ENCODE measurements at regions not wholly inside any gene's neighbourhood (a gene's known extent, or its start where the extent isn't known, plus 50 kb on each side); places are given as distances from the start of the nearest gene placed in this dataset.

GRCh38 chr9:89749500-89750116, 144.8 kb downstream of the GADD45G start:
- DNase-seq, result no peak

- DNase-seq, result no peak
Observed at GRCh38 chr9:89750117-89750791, 145.4 kb downstream of the GADD45G start.

- no peak for DNase-seq
Observed at GRCh38 chr9:89751079-89751825, 146.4 kb downstream of the GADD45G start.

DNA sequence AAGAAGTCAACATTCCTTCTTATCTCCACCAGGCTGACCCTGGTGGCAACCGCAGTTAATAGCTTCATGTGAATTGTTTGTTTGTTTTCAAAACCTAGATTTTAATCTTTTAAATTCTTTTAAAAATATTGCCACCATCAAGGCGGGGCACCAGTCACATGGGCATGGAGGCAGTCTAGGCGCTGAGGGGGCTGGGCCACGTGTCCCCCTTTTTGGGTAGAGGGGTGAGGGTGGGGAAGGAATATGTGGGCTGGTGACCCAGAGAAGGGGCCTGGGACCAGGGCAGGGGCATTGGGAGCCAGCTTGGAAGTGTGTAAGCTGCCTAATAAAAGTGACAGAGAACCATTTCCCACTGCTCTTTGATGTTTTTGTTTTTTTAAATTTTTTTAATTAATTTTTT, 147.3 kb downstream of the GADD45G start:
- DNase-seq, result no peak

DNA sequence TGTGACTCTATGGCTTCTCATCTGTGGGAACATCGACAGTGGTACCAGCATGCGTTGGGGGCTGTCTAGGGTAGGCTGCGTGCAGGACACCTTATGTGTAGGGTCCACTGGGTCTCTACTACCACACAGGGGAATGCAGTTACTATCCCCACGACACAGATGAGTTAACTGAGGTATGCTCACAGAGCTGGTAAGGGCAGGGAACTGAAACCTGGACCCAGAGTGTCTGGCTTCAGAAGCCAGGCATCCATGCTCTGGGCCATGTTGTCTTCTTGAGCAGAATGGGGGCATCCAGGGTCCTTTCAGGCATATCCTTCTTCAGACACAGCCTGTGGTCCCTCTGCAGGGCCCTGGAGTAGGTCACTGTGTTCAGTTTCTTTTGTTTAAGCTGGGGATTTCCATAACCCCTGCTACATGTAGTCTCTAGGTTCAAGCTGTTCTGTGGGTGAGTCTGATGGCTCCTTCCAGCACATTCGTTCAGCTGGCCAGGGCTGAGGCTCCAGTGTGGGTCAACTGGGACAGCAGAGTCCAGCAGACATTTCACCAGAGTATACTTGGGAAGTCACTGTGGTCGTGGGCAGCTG, 148.8 kb downstream of the GADD45G start:
- DNase-seq, result no peak

DNA sequence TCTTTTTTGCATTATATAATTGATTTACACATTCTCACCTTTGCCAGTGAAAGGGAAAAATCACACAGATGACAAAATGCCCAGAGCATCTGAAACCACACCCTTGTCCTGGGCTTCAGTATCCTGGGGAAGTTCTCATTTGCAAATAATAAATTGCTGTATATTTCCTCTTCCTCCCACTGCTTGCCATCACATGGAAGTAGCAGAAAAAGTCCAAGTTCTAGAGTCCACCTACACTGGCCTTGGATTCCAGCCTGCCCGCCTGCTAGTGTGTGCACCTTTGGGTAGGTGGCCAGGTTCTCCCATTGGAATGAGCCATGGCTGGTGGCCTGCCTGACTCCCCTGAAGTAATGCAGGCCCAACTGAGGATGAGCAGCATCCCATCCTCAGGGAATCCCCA, 149.4 kb downstream of the GADD45G start:
- no peak for DNase-seq

DNA sequence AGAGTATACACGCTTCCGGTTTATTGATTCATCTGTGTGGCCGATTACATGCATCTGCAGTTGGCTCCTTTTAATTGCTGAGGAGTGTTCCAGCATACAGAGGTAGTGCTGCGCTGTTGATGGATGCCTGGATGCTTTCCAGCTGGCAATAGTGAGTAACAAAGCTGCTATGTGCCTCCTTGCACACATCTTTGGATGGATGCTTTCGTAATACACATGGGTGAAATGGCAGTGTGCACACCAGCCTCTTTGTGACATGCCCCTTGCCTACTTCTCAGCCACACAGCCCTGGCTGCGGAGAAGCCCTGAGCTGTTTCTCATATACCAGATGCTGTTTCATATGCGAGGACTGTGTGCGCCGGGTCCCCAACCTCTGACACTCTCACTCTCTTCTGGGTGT, 151.0 kb downstream of the GADD45G start:
- DNase-seq, result peak; percentile 36

GRCh38 chr9:89756891-89757537, 152.2 kb downstream of the GADD45G start:
- DNase-seq, result no peak

DNA sequence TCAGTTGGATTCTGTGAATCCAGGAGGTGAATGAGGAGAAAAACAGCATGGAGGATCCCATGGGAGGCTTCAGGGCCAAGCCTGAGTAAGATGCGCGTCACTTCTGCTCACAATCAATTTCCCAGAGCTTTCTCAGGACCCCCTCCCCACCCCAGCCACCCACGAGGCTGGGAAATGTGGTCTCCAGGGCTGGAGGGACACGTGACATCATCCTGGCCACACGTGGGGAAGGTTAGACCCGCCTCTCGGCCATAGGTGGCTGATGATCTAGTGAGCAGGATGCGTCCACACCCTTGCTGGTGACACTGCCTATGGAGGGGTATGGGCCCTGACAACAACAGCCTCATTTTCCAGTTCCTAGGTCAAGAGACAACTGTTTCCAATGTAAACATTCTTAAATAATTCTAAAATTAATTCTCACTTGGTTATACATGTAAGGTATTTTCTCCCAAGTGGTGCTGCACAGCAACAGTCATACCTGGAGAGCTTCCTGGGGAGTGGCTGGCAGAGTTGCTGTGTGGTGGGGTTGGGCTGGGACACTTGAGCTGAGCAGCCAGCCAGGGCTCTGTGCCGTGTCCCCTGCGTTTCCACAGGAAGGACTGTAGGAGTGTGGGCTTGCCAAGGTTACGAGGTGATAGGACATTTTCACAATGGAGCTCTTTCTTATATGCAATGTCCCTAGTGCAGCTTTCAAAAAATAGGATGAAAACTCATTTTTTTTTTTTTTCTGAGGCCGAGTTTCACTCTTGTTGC, 153.1 kb downstream of the GADD45G start:
- DNase-seq, result no peak

DNA sequence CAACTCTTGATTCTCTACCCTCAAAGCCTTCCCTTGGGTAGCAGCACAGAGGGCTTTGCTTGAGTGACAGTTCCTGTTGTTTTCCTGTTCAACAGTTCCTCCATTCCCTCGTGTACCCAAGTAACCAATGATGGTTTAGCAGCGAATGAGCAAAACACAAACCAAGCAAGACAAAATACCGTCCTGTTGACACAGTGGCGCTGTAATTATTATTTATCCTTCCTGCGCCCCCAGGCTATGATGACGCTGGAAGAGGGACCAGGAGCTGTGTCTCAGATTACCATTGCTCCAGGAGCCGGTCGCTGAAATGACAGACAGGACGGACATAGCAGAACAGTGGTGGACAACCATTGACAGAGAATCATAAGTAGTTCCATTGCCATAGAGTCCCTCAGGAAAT, 154.8 kb downstream of the GADD45G start:
- DNase-seq, result peak; percentile 88

GRCh38 chr9:89760123-89760522, 155.3 kb downstream of the GADD45G start:
- DNase-seq, result no peak

GRCh38 chr9:89764217-89764616, 159.4 kb downstream of the GADD45G start:
- DNase-seq, result no peak

GRCh38 chr9:89765211-89765946, 160.6 kb downstream of the GADD45G start:
- DNase-seq, result peak; percentile 17

- no peak for DNase-seq
Observed at GRCh38 chr9:89766991-89767390, 162.2 kb downstream of the GADD45G start.

- DNase-seq, result no peak
Observed at GRCh38 chr9:89768051-89768450, 163.2 kb downstream of the GADD45G start.

DNA sequence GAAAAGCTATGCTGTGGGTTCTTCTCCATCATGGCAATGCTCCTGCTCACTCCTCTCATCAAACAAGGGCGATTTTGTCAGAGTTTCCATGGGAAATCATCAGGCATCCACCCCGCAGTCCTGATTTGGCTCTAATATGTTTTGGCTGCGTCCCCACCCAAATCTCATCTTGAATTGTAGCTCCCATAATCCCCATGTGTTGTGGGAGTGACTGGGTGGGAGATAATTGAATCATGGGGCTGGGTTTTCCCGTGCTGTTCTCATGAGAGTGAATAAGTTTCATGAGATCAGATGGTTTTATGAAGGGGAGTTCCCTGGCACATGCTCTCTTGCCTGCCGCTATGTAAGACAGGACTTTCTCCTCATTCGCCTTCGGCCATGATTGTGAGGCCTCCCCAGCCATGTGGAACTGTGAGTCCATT, 163.8 kb downstream of the GADD45G start:
- no peak for DNase-seq

GRCh38 chr9:89770531-89771174, 165.8 kb downstream of the GADD45G start:
- DNase-seq, result peak; percentile 42

DNA sequence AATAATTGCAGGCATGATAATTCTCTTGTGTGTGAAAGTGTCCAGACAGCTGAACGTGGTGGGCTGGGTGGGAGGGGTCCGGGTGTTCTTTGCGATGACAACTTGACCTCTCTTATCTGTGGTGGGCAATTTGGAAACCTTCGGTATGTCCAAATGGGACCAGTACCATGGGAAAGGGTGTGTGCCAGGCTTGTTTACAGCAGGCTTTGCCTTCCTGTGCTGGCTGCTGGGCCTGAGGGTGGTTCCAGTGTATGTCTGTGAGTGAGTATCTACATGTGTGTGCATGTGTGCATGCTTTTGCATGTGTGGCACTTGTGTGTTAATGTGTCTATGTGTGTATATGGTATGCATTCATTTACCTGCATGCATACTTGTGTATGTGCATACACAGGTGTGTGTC, 166.4 kb downstream of the GADD45G start:
- no peak for DNase-seq

GRCh38 chr9:89773170-89773569, 168.4 kb downstream of the GADD45G start:
- no peak for DNase-seq

GRCh38 chr9:89774858-89775370, 170.1 kb downstream of the GADD45G start:
- DNase-seq, result no peak

DNA sequence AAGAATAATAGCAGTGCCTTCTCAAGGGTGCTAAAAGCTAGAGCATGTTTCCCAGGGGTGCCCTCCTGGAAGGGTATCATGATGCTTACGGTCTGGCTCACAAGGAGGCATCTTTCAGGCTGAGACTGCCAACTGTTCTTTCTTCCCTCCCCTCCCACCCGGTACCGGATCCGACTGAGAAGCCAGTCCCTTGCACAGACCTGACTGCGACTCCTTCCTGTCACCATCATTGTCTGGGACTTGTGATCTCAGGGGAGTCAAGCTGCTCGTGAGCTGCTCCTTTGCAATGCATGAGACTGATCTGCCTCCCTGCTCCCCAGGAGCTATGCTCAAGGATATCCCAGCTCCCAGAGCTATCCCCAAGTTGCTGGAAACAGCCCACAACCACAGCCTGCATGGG, 170.8 kb downstream of the GADD45G start:
- DNase-seq, result no peak
